Neutrophil (primary cell): ENCODE measurements at regions not wholly inside any gene's neighbourhood (a gene's known extent, or its start where the extent isn't known, plus 50 kb on each side); places are given as distances from the start of the nearest gene placed in this dataset.
"Not testable (repeated sequence)": the region's sequence is repeated elsewhere in the genome, so short reads cannot be mapped to it uniquely, and the experiment has no call there.

Experiments used
- H3K27ac ChIP-seq: fragments of 200-600 bp; sonication (generic); 2 replicates; pipeline ENCODE4 v1.5.1; 2016; ENCODE audit warnings: mild to moderate bottlenecking, moderate library complexity
- H3K27me3 ChIP-seq: fragments of 200-600 bp; sonication (generic); 2 replicates; pipeline ENCODE4 v1.6.0; 2016; ENCODE audit warnings: mild to moderate bottlenecking
- H3K36me3 ChIP-seq: fragments of 200-600 bp; sonication (generic); 2 replicates; pipeline ENCODE4 v1.5.1; 2017
- H3K4me1 ChIP-seq, 2 experiments: fragments of 200-600 bp in 1 of 2; sonication (generic) in 1 of 2; 1 replicate in 1 of 2; 2 replicates in 1 of 2; pipeline versions ENCODE4 v1.5.1 to v1.6.1; 2013 to 2016; ENCODE audit warnings: low read depth in 1 of 2, low read length in 1 of 2, mild to moderate bottlenecking in 1 of 2, moderate library complexity in 1 of 2; ENCODE audit not compliant: control insufficient read depth in 1 of 2, insufficient read depth in 1 of 2
- H3K4me3 ChIP-seq, 2 experiments: fragments of 200-600 bp in 1 of 2; sonication (generic) in 1 of 2; 1 replicate in 1 of 2; 2 replicates in 1 of 2; pipeline ENCODE4 v1.5.1; 2013 to 2016; ENCODE audit warnings: low read depth in 1 of 2, low read length in 1 of 2, mild to moderate bottlenecking in 1 of 2, moderate library complexity in 1 of 2
- H3K9me3 ChIP-seq: fragments of 200-600 bp; sonication (generic); 2 replicates; pipeline ENCODE4 v1.5.1; 2016
- CTCF ChIP-seq: fragments of 200-600 bp; sonication (generic); IDR thresholded peaks from 2 replicates; pipeline ENCODE4 v1.5.1; 2016; ENCODE audit warnings: antibody characterized with exemption

- TF ChIP-seq CTCF: no peak
- Histone ChIP-seq H3K36me3 (no peaks in the 10 kb centered on the region), H3K27me3 (no peaks in the 10 kb centered on the region), H3K4me1 (peaks cover 14 to 15% of the 10 kb centered on the region in 2 experiments), H3K4me3 (no peak overlapping the region), H3K9me3 (no peaks in the 10 kb centered on the region), H3K27ac (peak overlapping the region; percentile 18)
Measured at GRCh38 chr4:100340512-100341485, 150.5 kb upstream of the DDIT4L start.

- no peak overlapping the region for H3K27ac ChIP-seq
- no peaks in the 10 kb centered on the region for H3K9me3 ChIP-seq
- peaks cover 14 to 15% of the 10 kb centered on the region in 2 experiments for H3K4me1 ChIP-seq
- no peaks in the 10 kb centered on the region for H3K27me3 ChIP-seq
- no peak overlapping the region for H3K4me3 ChIP-seq
- H3K36me3 ChIP-seq: no peaks in the 10 kb centered on the region
- no peak for TF ChIP-seq CTCF
Measured at GRCh38 chr4:100339870-100340269, 149.6 kb upstream of the DDIT4L start.

GRCh38 chr4:100333491-100333890 lies 143.2 kb upstream of the DDIT4L start:
- H3K9me3 ChIP-seq, H3K36me3 ChIP-seq, H3K27ac ChIP-seq, H3K4me1 ChIP-seq, H3K4me3 ChIP-seq, H3K27me3 ChIP-seq: not testable (repeated sequence)

GRCh38 chr4:100317032-100317864 lies 127.0 kb upstream of the DDIT4L start:
- no peak for TF ChIP-seq CTCF
- Histone ChIP-seq H3K4me3 (no peak overlapping the region), H3K27ac (no peak overlapping the region), H3K9me3 (no peaks in the 10 kb centered on the region), H3K36me3 (no peaks in the 10 kb centered on the region), H3K4me1 (no peaks in the 10 kb centered on the region), H3K27me3 (no peaks in the 10 kb centered on the region)

- Histone ChIP-seq H3K27me3 (no peaks in the 10 kb centered on the region), H3K4me3 (no peak overlapping the region), H3K4me1 (peaks cover 0 to 6% of the 10 kb centered on the region in 2 experiments), H3K9me3 (no peaks in the 10 kb centered on the region), H3K36me3 (no peaks in the 10 kb centered on the region), H3K27ac (no peak overlapping the region)
- TF ChIP-seq CTCF: no peak
Measured at GRCh38 chr4:100314057-100314456, 123.8 kb upstream of the DDIT4L start.
